ENCODE measurements at regions not wholly inside any gene's neighbourhood (a gene's known extent, or its start where the extent isn't known, plus 50 kb on each side); places are given as distances from the start of the nearest gene placed in this dataset.

DNA sequence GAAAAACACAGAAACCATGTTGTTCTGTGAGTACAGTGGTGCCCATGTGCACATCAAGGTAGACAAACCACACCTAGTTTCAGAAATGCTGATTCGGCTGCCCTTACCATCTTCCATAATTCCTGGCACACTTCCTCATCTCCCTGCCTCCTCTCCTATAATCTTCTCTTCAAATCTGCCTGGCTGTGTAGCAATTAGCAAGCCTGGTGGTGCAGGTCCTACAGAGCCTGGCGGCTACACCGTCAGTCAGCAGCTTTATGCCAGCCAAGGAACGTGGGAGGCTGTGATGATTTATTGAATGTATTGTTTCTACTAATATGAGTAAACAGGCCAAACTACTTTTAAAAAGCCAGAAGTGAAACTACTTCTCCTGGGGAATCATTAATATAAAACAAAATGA, 106.8 kb downstream of the SEMA6D start:
- TF ChIP-seq, protein P1, sequence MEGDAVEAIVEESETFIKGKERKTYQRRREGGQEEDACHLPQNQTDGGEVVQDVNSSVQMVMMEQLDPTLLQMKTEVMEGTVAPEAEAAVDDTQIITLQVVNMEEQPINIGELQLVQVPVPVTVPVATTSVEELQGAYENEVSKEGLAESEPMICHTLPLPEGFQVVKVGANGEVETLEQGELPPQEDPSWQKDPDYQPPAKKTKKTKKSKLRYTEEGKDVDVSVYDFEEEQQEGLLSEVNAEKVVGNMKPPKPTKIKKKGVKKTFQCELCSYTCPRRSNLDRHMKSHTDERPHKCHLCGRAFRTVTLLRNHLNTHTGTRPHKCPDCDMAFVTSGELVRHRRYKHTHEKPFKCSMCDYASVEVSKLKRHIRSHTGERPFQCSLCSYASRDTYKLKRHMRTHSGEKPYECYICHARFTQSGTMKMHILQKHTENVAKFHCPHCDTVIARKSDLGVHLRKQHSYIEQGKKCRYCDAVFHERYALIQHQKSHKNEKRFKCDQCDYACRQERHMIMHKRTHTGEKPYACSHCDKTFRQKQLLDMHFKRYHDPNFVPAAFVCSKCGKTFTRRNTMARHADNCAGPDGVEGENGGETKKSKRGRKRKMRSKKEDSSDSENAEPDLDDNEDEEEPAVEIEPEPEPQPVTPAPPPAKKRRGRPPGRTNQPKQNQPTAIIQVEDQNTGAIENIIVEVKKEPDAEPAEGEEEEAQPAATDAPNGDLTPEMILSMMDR (IDR thresholded peaks at IDR 0.05) = no peak
- no peak for TF ChIP-seq POLR2A (IDR thresholded peaks at IDR 0.05)

Measured in suprapubic skin (tissue), 3 donors.